B cell (primary cell): ENCODE measurements at regions not wholly inside any gene's neighbourhood (a gene's known extent, or its start where the extent isn't known, plus 50 kb on each side); places are given as distances from the start of the nearest gene placed in this dataset.

Source experiments
- ATAC-seq: fragments of 200-7000 bp; cut with Tn5 transposase; one replicate; pipeline ENCODE4 v1.10.0; 2021; ENCODE audit warnings: low read depth, mild to moderate bottlenecking, moderate number of reproducible peaks, moderate library complexity
- CTCF ChIA-PET: fragments of 350-600 bp; sonication (Branson Sonifier 250); formaldehyde crosslinking; loops from one replicate; lab custom pipeline; 2021; ENCODE audit warnings: antibody characterized with exemption, inconsistent platforms; lab: Charles Lee
- POLR2A ChIA-PET: fragments of 350-600 bp; sonication (Branson Sonifier 250); formaldehyde crosslinking; loops from one replicate; lab custom pipeline; 2021; ENCODE audit warnings: antibody characterized with exemption; lab: Charles Lee
- DNase-seq: peaks from one replicate; pipeline ENCODE4 v3.0.0; 2013
- H2AFZ ChIP-seq: 2 replicates; pipeline ENCODE4 v1.6.1; 2012; ENCODE audit warnings: mild to moderate bottlenecking, low read depth, low read length; ENCODE audit not compliant: insufficient read depth, poor library complexity, severe bottlenecking
- H3K27ac ChIP-seq, 2 donors: 1 replicate in 1 of 2; 2 replicates in 1 of 2; pipeline ENCODE4 v1.5.1; 2012 to 2013; ENCODE audit warnings: low read length in 2 of 2, mild to moderate bottlenecking in 2 of 2, moderate library complexity in 1 of 2
- H3K27me3 ChIP-seq, 4 experiments: fragments of 200-600 bp in 1 of 4; sonication (generic) in 1 of 4; replicated peaks in 1 of 4; 1 replicate in 2 of 4; 2 replicates in 2 of 4; pipeline versions ENCODE4 v1.6.1 to v1.7.0; 2013 to 2016; ENCODE audit warnings: low read length in 3 of 4, mild to moderate bottlenecking in 2 of 4, mixed read lengths in 1 of 4, moderate library complexity in 1 of 4; ENCODE audit not compliant: insufficient read depth in 4 of 4, control insufficient read depth in 3 of 4; ENCODE audit errors: control extremely low read depth in 1 of 4
- H3K36me3 ChIP-seq, 2 experiments: replicated peaks in 1 of 2; 1 replicate in 1 of 2; 2 replicates in 1 of 2; pipeline versions ENCODE4 v1.6.1 to v1.7.1; 2013; ENCODE audit warnings: low read length in 1 of 2; ENCODE audit not compliant: insufficient read depth in 2 of 2, control insufficient read depth in 1 of 2; ENCODE audit errors: control extremely low read depth in 1 of 2, extremely low read depth in 1 of 2
- H3K4me1 ChIP-seq, 2 donors: fragments of 200-600 bp in 1 of 2; sonication (generic) in 1 of 2; 1 replicate in 1 of 2; 2 replicates in 1 of 2; pipeline versions ENCODE4 v1.5.1 to v1.6.1; 2013 to 2017; ENCODE audit warnings: low read length in 2 of 2; ENCODE audit not compliant: control insufficient read depth in 2 of 2, insufficient read depth in 2 of 2
- H3K4me2 ChIP-seq: replicated peaks from 2 replicates; pipeline ENCODE3; 2012; ENCODE audit warnings: mild to moderate bottlenecking, low read depth, low read length; ENCODE audit not compliant: poor library complexity, severe bottlenecking
- H3K4me3 ChIP-seq, 5 experiments: fragments of 200-600 bp in 1 of 5; sonication (generic) in 1 of 5; 1 replicate in 3 of 5; 2 replicates in 2 of 5; pipeline versions ENCODE4 v1.5.1 to v1.7.0; 2011 to 2016; ENCODE audit warnings: low read length in 4 of 5, mild to moderate bottlenecking in 4 of 5, low read depth in 2 of 5, control low read depth in 1 of 5, moderate library complexity in 1 of 5; ENCODE audit not compliant: insufficient read depth in 1 of 5; ENCODE audit errors: control extremely low read depth in 1 of 5, extremely low read depth in 1 of 5
- H3K79me2 ChIP-seq: fragments of 200-600 bp; sonication (generic); one replicate; pipeline ENCODE4 v1.6.0; 2016; ENCODE audit warnings: low read length; ENCODE audit not compliant: control insufficient read depth, insufficient read depth
- H3K9ac ChIP-seq: fragments of 200-600 bp; sonication (generic); 2 replicates; pipeline ENCODE4 v1.6.1; 2017; ENCODE audit warnings: mild to moderate bottlenecking, low read length, moderate library complexity
- H3K9me3 ChIP-seq, 3 donors: one replicate each; pipeline versions ENCODE4 v1.6.1 to v1.7.1; 2013; ENCODE audit warnings: low read length in 2 of 3; ENCODE audit not compliant: control insufficient read depth in 2 of 3, insufficient read depth in 1 of 3; ENCODE audit errors: control extremely low read depth in 1 of 3
- H4K20me1 ChIP-seq: 2 replicates; pipeline ENCODE4 v1.6.0; 2012; ENCODE audit warnings: mild to moderate bottlenecking, low read length; ENCODE audit not compliant: insufficient read depth, control insufficient read depth, poor library complexity, severe bottlenecking
- H3K27ac Mint-ChIP-seq: one replicate; pipeline ENCODE4 v1.8.0; 2021; ENCODE audit warnings: mixed read lengths
- H3K27me3 Mint-ChIP-seq: one replicate; pipeline ENCODE4 v1.8.0; 2021; ENCODE audit warnings: mixed read lengths
- H3K4me1 Mint-ChIP-seq: one replicate; pipeline ENCODE4 v1.8.0; 2021; ENCODE audit warnings: mixed read lengths
- H3K4me3 Mint-ChIP-seq: one replicate; pipeline ENCODE4 v1.8.0; 2021; ENCODE audit warnings: mixed read lengths
- H3K9me3 Mint-ChIP-seq: one replicate; pipeline ENCODE4 v1.8.0; 2022; ENCODE audit warnings: mixed read lengths; ENCODE audit not compliant: insufficient read depth
- EZH2 ChIP-seq: IDR thresholded peaks from 2 replicates; pipeline ENCODE4 v1.6.1; 2012; ENCODE audit warnings: borderline replicate concordance, low read depth, mild to moderate bottlenecking, moderate library complexity, low read length; ENCODE audit not compliant: insufficient read depth, poor library complexity, severe bottlenecking
- WGBS: methylation state at CpG from one replicate; pipeline ENCODE4 v1.1.5; 2013; ENCODE audit warnings: missing lambda C conversion rate; ENCODE audit not compliant: insufficient coverage; 5-methylcytosine and 5-hydroxymethylcytosine counted together
- intact Hi-C: fragments of 100-400 bp; cut with micrococcal nuclease; formaldehyde crosslinking; loops from one replicate; pipeline ENCODE4 v1.10.0; 2022
- TF ChIP-seq, protein P1 (sequence below): fragments of 200-600 bp; IDR thresholded peaks from one replicate; pipeline ENCODE4 v1.8.0; 2022; ENCODE audit warnings: antibody characterized with exemption, mild to moderate bottlenecking

DNA sequence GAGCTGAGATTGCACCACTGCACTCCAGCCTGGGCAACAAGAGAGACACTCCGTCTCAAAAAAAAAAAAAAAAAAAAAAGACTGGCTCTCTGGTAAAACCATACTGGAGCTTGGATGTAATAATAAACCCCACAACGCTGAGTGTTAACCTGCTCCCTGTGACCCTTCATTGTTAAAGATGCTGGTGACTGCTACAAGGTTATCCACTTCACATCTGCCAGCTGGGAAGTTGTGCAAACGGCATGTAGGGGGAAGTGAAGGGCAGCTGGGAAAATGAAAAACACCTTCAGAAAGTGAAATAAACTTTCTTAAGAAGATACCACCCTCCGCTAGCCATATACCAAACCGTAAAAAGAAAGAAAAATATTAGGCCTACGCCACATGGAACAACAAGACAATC lies 131.0 kb upstream of the NUDT7 start:
- no peaks in the 10 kb centered on the region for H3K9me3 Mint-ChIP-seq
- 94% methylated on average over 2 of the region's 6 CpGs for WGBS
- H3K36me3 ChIP-seq, result no peaks in the 10 kb centered on the region
- intact Hi-C loops, result no loop called here
- no peaks in the 10 kb centered on the region for H3K4me1 Mint-ChIP-seq
- H3K27me3 Mint-ChIP-seq, result peaks cover 14% of the 10 kb centered on the region
- H2AFZ ChIP-seq, result no peak overlapping the region
- no peaks in the 10 kb centered on the region for H3K9me3 ChIP-seq
- H3K27ac Mint-ChIP-seq, result no peak overlapping the region
- POLR2A ChIA-PET, result no interaction called here
- H3K79me2 ChIP-seq, result no peaks in the 10 kb centered on the region
- H3K4me1 ChIP-seq, result no peaks in the 10 kb centered on the region
- ATAC-seq (no peak), DNase-seq (no peak)
- H3K4me3 Mint-ChIP-seq, result no peak overlapping the region
- H3K27ac ChIP-seq, result no peak overlapping the region
- no peak overlapping the region for H3K4me2 ChIP-seq
- no peak overlapping the region for H3K4me3 ChIP-seq
- H3K9ac ChIP-seq, result no peak overlapping the region
- no peaks in the 10 kb centered on the region for H4K20me1 ChIP-seq
- TF ChIP-seq, protein P1, sequence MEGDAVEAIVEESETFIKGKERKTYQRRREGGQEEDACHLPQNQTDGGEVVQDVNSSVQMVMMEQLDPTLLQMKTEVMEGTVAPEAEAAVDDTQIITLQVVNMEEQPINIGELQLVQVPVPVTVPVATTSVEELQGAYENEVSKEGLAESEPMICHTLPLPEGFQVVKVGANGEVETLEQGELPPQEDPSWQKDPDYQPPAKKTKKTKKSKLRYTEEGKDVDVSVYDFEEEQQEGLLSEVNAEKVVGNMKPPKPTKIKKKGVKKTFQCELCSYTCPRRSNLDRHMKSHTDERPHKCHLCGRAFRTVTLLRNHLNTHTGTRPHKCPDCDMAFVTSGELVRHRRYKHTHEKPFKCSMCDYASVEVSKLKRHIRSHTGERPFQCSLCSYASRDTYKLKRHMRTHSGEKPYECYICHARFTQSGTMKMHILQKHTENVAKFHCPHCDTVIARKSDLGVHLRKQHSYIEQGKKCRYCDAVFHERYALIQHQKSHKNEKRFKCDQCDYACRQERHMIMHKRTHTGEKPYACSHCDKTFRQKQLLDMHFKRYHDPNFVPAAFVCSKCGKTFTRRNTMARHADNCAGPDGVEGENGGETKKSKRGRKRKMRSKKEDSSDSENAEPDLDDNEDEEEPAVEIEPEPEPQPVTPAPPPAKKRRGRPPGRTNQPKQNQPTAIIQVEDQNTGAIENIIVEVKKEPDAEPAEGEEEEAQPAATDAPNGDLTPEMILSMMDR, result no peak
- TF ChIP-seq EZH2, result no peak
- CTCF ChIA-PET, result interaction anchor here (1.2 kb wide), 2 partner anchors 10 to 28 kb away, joined by 3 to 4 read pairs; no protein-coding TSS in a partner anchor
- H3K27me3 ChIP-seq, result no peaks in the 10 kb centered on the region

- no CpG with 5 or more reads among the region's 2 CpGs for WGBS
- no peaks in the 10 kb centered on the region for H3K79me2 ChIP-seq
- peaks cover 17% of the 10 kb centered on the region for H3K27me3 Mint-ChIP-seq
- no peak overlapping the region for H3K4me3 Mint-ChIP-seq
- H4K20me1 ChIP-seq, result no peaks in the 10 kb centered on the region
- no peaks in the 10 kb centered on the region for H3K4me1 ChIP-seq
- H3K9me3 ChIP-seq, result no peaks in the 10 kb centered on the region
- no peaks in the 10 kb centered on the region for H3K27me3 ChIP-seq
- no peak overlapping the region for H3K4me3 ChIP-seq
- no peak overlapping the region for H3K4me2 ChIP-seq
- no peak overlapping the region for H3K9ac ChIP-seq
- H3K36me3 ChIP-seq, result no peaks in the 10 kb centered on the region
- TF ChIP-seq, protein P1, result no peak
- no peak for TF ChIP-seq EZH2
- no peak for DNase-seq
- no peak for ATAC-seq
- no peak overlapping the region for H3K27ac ChIP-seq
- H3K9me3 Mint-ChIP-seq, result peaks cover 3% of the 10 kb centered on the region
- CTCF ChIA-PET, result interaction anchor here (1.2 kb wide), 1 partner anchor 10 kb away, joined by 4 read pairs; no protein-coding TSS in a partner anchor
- no peaks in the 10 kb centered on the region for H3K4me1 Mint-ChIP-seq
- POLR2A ChIA-PET, result no interaction called here
- H3K27ac Mint-ChIP-seq, result no peak overlapping the region
- intact Hi-C loops, result no loop called here
- no peak overlapping the region for H2AFZ ChIP-seq
Observed at GRCh38 chr16:77592021-77592420, 130.3 kb upstream of the NUDT7 start.
